Lung (tissue), 11 donors: ENCODE measurements at regions not wholly inside any gene's neighbourhood (a gene's known extent, or its start where the extent isn't known, plus 50 kb on each side); places are given as distances from the start of the nearest gene placed in this dataset.

ENCODE experiments used
- ATAC-seq: fragments of 200-7000 bp; cut with Tn5 transposase; one replicate; pipeline ENCODE4 v1.9.1; 2020; ENCODE audit warnings: moderate number of reproducible peaks; ENCODE audit not compliant: insufficient read depth, low FRiP score
- DNase-seq, 3 donors: peaks; one replicate each; pipeline ENCODE4 v3.0.0-alpha.2; 2013 to 2017
- H3K27ac ChIP-seq, 2 donors: one replicate each; pipeline ENCODE4 v1.5.1; 2013; ENCODE audit warnings: mild to moderate bottlenecking in 2 of 2, moderate library complexity in 2 of 2, control low read depth in 1 of 2, inconsistent platforms in 1 of 2, low read depth in 1 of 2, low read length in 1 of 2
- H3K27me3 ChIP-seq, 3 donors: one replicate each; pipeline ENCODE4 v1.5.1; 2013; ENCODE audit warnings: low read length in 2 of 3; ENCODE audit not compliant: control insufficient read depth in 3 of 3, insufficient read depth in 3 of 3
- H3K36me3 ChIP-seq, 4 donors: one replicate each; pipeline ENCODE4 v1.5.1; 2013; ENCODE audit warnings: low read length in 4 of 4, mild to moderate bottlenecking in 1 of 4, moderate library complexity in 1 of 4; ENCODE audit not compliant: control insufficient read depth in 4 of 4, insufficient read depth in 4 of 4
- H3K4me1 ChIP-seq, 5 donors: one replicate each; pipeline ENCODE4 v1.5.1; 2013; ENCODE audit warnings: low read length in 5 of 5, mild to moderate bottlenecking in 2 of 5, moderate library complexity in 1 of 5; ENCODE audit not compliant: control insufficient read depth in 5 of 5, insufficient read depth in 5 of 5
- H3K4me3 ChIP-seq: one replicate; pipeline ENCODE4 v1.5.1; 2013; ENCODE audit warnings: mild to moderate bottlenecking, control low read depth, moderate library complexity
- H3K9ac ChIP-seq, 2 donors: one replicate each; pipeline ENCODE4 v1.5.1; 2013; ENCODE audit warnings: low read length in 2 of 2, control low read depth in 1 of 2; ENCODE audit not compliant: insufficient read depth in 1 of 2
- H3K9me3 ChIP-seq, 4 donors: one replicate each; pipeline ENCODE4 v1.5.1; 2013; ENCODE audit warnings: low read length in 3 of 4, mild to moderate bottlenecking in 1 of 4, moderate library complexity in 1 of 4; ENCODE audit not compliant: control insufficient read depth in 4 of 4, insufficient read depth in 3 of 4
- WGBS, 2 donors: extraction: QIAGEN DNeasy Blood & Tissue Kit; methylation state at CpG; one replicate each; pipeline ENCODE4 v1.1.7; 2013; 5-methylcytosine and 5-hydroxymethylcytosine counted together
- TF ChIP-seq, protein P1 (sequence below): IDR thresholded peaks from 2 replicates; pipeline ENCODE4 v1.5.1; 2012; ENCODE audit warnings: mild to moderate bottlenecking; ENCODE audit errors: control extremely low read depth, extremely low read depth
- donor health status: control.
- donor health status: control.
- donor health status: Bipolar disorder and iron deficiency.
- donor health status: healthy.
- donor health status: DM: yes; HTN: yes; CAD: no.

DNA sequence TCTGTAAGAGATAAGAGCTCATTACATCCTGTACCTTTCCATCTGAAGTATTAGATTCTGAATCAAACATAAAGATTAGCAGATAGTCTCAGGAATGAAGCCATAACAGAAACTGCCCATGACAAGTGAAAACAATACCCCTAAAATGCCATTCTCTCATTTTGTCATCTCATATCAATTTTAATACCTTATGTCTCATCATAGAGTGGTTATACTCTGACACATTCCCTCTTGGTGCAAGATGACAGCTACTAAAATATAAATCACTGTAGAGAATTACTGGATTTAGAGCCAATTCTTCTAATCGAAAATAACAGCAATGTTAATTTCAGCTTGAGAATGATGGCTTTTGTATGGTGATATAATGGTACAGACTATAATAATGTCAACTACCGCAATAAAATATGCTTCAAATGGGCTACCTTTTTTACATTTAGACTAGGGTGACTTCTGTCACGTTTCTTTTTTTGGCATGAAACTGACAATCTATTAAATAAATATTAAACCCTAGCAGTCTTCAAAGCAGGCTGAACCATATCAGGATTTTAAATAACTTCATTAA is 125.1 kb upstream of the ITGA4 start:
- Histone ChIP-seq H3K27ac (no peak overlapping the region), H3K9me3 (no peaks in the 10 kb centered on the region), H3K4me1 (no peaks in the 10 kb centered on the region), H3K36me3 (no peaks in the 10 kb centered on the region), H3K4me3 (no peak overlapping the region), H3K27me3 (no peaks in the 10 kb centered on the region), H3K9ac (no peak overlapping the region)
- DNase-seq (no peak), ATAC-seq (no peak)
- TF ChIP-seq, protein P1, sequence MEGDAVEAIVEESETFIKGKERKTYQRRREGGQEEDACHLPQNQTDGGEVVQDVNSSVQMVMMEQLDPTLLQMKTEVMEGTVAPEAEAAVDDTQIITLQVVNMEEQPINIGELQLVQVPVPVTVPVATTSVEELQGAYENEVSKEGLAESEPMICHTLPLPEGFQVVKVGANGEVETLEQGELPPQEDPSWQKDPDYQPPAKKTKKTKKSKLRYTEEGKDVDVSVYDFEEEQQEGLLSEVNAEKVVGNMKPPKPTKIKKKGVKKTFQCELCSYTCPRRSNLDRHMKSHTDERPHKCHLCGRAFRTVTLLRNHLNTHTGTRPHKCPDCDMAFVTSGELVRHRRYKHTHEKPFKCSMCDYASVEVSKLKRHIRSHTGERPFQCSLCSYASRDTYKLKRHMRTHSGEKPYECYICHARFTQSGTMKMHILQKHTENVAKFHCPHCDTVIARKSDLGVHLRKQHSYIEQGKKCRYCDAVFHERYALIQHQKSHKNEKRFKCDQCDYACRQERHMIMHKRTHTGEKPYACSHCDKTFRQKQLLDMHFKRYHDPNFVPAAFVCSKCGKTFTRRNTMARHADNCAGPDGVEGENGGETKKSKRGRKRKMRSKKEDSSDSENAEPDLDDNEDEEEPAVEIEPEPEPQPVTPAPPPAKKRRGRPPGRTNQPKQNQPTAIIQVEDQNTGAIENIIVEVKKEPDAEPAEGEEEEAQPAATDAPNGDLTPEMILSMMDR = no peak
- 78 to 87% methylated on average over 3 of the region's 3 CpGs for WGBS, 2 donors

DNA sequence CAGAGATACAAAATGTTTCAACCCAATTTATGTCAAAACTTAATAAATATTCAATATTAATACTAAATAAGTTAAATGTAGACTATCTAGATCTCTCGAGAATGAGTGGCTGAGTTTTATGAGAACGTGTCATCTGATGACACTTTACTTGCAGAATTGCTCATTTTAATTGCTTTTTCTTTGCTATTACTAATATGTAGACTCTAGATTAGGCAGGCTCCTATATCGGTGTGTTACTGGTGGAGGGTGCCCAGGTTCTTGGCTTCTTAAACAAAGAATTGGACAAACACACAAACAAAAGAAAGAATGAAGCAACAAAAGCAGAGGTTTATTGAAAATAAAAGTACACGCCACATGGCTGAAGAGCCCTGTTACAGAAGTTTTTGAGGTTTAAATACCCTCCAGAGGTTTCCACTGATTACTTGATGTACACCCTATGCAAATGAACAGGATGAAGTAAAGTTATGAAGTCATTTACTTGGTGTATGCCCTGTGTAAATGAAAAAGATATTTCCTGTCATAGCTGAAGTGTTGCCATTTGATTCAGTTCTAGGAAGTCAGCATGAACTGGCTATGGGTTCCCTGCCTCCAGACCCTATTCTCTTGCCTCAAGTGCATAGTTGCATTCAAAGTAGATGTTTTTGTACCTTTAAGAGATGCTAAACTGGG is 122.9 kb upstream of the ITGA4 start:
- Histone ChIP-seq H3K4me3 (no peak overlapping the region), H3K27ac (no peak overlapping the region), H3K9ac (no peak overlapping the region), H3K9me3 (no peaks in the 10 kb centered on the region), H3K27me3 (no peaks in the 10 kb centered on the region), H3K4me1 (no peaks in the 10 kb centered on the region), H3K36me3 (no peaks in the 10 kb centered on the region)
- ATAC-seq = no peak
- WGBS, 2 donors = 87 to 92% methylated on average over 4 of the region's 4 CpGs
- TF ChIP-seq, protein P1 = no peak
- no peak for DNase-seq

DNA sequence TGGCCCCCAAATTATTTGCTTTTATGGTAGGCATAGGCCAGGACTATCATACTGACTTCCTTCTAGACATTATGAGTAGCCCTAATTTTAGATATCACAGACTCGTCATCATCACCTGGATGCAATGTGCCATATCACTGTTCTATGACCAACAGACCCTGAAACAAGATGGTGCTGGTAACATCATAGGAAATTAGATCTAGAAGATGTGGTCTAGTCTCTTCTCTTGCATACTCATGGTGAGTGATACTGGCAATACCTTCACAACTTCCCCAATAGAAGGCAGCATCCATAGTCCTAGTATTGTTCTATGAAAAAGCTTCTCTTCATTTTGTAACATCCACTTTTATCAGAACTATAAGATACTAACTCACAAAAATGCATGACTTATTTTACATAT is 116.3 kb upstream of the ITGA4 start:
- 96 to 100% methylated on average over 1 of the region's 1 CpG for WGBS, 2 donors
- no peaks in the 10 kb centered on the region for H3K36me3 ChIP-seq
- TF ChIP-seq, protein P1 = no peak
- H3K27ac ChIP-seq = no peak overlapping the region
- no peaks in the 10 kb centered on the region for H3K27me3 ChIP-seq
- ATAC-seq (no peak), DNase-seq (no peak)
- no peaks in the 10 kb centered on the region for H3K4me1 ChIP-seq
- no peaks in the 10 kb centered on the region for H3K9me3 ChIP-seq
- no peak overlapping the region for H3K4me3 ChIP-seq
- H3K9ac ChIP-seq = no peak overlapping the region
